ENCODE measurements at regions not wholly inside any gene's neighbourhood (a gene's known extent, or its start where the extent isn't known, plus 50 kb on each side); places are given as distances from the start of the nearest gene placed in this dataset.

DNA sequence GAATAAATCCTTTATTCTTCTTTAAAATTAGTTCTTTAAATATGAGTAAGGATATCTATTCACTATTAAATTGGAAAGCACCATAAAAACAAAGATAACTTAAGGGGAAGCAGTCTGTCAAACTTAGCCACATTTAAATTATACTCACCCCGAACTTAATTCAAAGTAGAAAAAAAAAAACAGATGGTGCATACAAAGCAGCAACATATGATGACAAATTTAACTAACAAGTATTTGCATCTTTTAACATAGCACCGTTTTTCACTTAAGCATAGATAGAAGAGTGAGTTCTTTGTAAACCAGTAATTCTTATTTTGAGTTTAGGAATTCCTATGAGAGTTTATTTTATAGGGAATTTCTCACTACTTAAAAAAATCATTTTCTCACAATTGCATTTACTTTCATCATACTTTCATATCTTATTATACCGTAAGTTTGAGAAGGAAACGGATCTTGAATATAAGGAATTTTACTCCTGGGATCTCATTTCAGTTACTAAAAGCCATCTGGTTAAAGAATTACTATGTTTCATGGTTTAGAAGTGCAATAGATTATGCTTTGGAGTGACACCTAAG lies 828.2 kb upstream of the MAP3K7 start:
- no peak overlapping the region for H3K4me3 ChIP-seq
- H3K36me3 ChIP-seq = no peaks in the 10 kb centered on the region
- intact Hi-C loops (cut with DNase I) = no loop called here
- no peaks in the 10 kb centered on the region for H3K27me3 ChIP-seq
- DNase-seq (ENCODE audit: extremely low spot score in 2 of 2) = no peak
- no peak overlapping the region for H3K27ac ChIP-seq
- no peaks in the 10 kb centered on the region for H3K4me1 ChIP-seq
- TF ChIP-seq POLR2AphosphoS5 (IDR thresholded peaks at IDR 0.05; ENCODE audit: insufficient read depth in 1 of 2, low read depth in 1 of 2) (no peak), CTCF (IDR thresholded peaks at IDR 0.05) (no peak), POLR2A (IDR thresholded peaks at IDR 0.05) (no peak)
- no peaks in the 10 kb centered on the region for H3K9me3 ChIP-seq

- H3K27me3 ChIP-seq = no peaks in the 10 kb centered on the region
- DNase-seq (ENCODE audit: extremely low spot score in 2 of 2) = no peak
- intact Hi-C loops (cut with DNase I) = no loop called here
- no peak overlapping the region for H3K27ac ChIP-seq
- no peak overlapping the region for H3K4me3 ChIP-seq
- no peaks in the 10 kb centered on the region for H3K36me3 ChIP-seq
- TF ChIP-seq POLR2A (IDR thresholded peaks at IDR 0.05) (no peak), POLR2AphosphoS5 (IDR thresholded peaks at IDR 0.05; ENCODE audit: insufficient read depth in 1 of 2, low read depth in 1 of 2) (no peak), CTCF (IDR thresholded peaks at IDR 0.05) (no peak)
- no peaks in the 10 kb centered on the region for H3K4me1 ChIP-seq
- no peaks in the 10 kb centered on the region for H3K9me3 ChIP-seq
Measured at GRCh38 chr6:91412532-91412931, 825.7 kb upstream of the MAP3K7 start.

DNA sequence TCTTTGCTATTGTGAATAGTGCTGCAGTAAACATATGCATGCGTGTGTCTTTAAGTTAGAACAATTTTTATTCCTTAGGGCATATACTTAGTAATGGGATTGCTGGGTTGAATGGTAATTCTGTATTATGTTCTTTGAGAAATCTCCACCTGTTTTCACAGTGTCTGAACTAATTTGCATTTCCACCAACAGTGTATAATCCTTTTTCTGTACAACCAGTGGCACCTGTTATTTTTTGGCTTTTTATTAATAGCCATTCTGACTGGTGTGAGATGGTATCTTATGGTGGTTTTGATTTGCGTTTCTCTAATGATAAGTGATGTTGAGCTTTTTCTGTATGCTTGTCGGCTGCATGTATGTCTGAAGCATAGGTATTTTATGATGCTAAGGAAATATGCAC lies 820.8 kb upstream of the MAP3K7 start:
- no peak overlapping the region for H3K27ac ChIP-seq
- TF ChIP-seq POLR2A (IDR thresholded peaks at IDR 0.05) = no peak
- no peak for TF ChIP-seq POLR2AphosphoS5 (IDR thresholded peaks at IDR 0.05; ENCODE audit: insufficient read depth in 1 of 2, low read depth in 1 of 2)
- TF ChIP-seq CTCF (IDR thresholded peaks at IDR 0.05) = no peak
- no peak for DNase-seq (ENCODE audit: extremely low spot score in 2 of 2)
- no peaks in the 10 kb centered on the region for H3K4me1 ChIP-seq
- no peak overlapping the region for H3K4me3 ChIP-seq
- no peaks in the 10 kb centered on the region for H3K36me3 ChIP-seq
- H3K27me3 ChIP-seq = no peaks in the 10 kb centered on the region
- intact Hi-C loops (cut with DNase I) = no loop called here
- no peaks in the 10 kb centered on the region for H3K9me3 ChIP-seq

- intact Hi-C loops (cut with DNase I) = no loop called here
- Histone ChIP-seq H3K36me3 (no peaks in the 10 kb centered on the region), H3K27ac (no peak overlapping the region), H3K4me3 (no peak overlapping the region), H3K9me3 (no peaks in the 10 kb centered on the region), H3K27me3 (no peaks in the 10 kb centered on the region), H3K4me1 (no peaks in the 10 kb centered on the region)
- no peak for DNase-seq (ENCODE audit: extremely low spot score in 2 of 2)
- TF ChIP-seq POLR2A (IDR thresholded peaks at IDR 0.05) (no peak), POLR2AphosphoS5 (IDR thresholded peaks at IDR 0.05; ENCODE audit: insufficient read depth in 1 of 2, low read depth in 1 of 2) (no peak), CTCF (IDR thresholded peaks at IDR 0.05) (no peak)
Measured at GRCh38 chr6:91392951-91393350, 806.1 kb upstream of the MAP3K7 start.

- no peak for DNase-seq (ENCODE audit: extremely low spot score in 2 of 2)
- TF ChIP-seq POLR2A (IDR thresholded peaks at IDR 0.05) (no peak), CTCF (IDR thresholded peaks at IDR 0.05) (no peak), POLR2AphosphoS5 (IDR thresholded peaks at IDR 0.05; ENCODE audit: insufficient read depth in 1 of 2, low read depth in 1 of 2) (no peak)
- H3K9me3 ChIP-seq = no peaks in the 10 kb centered on the region
- intact Hi-C loops (cut with DNase I) = no loop called here
- H3K27me3 ChIP-seq = no peaks in the 10 kb centered on the region
- no peaks in the 10 kb centered on the region for H3K36me3 ChIP-seq
- H3K4me1 ChIP-seq = no peaks in the 10 kb centered on the region
- H3K4me3 ChIP-seq = no peak overlapping the region
- no peak overlapping the region for H3K27ac ChIP-seq
Measured at GRCh38 chr6:91387290-91388059, 800.6 kb upstream of the MAP3K7 start.
